ENCODE measurements at regions not wholly inside any gene's neighbourhood (a gene's known extent, or its start where the extent isn't known, plus 50 kb on each side); places are given as distances from the start of the nearest gene placed in this dataset.

DNA sequence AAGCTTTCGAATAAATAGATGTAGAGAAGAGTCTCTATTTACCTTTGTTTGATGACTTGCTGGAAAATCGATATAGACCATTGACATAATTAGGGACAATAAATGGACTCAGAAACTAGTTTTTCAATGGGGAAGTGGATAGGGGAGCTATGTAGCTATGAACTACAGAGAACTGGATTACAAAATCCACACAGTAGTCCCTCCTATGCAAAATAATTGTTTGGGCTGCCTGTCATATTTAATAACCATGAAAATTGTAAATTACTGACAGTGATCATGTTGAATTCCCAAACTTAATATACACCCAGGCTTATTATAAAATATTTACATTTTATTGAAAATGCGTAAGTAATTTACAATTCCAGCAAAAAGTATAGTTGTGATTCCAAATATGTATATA, 333.1 kb upstream of the FAM241A start:
- no peak for DNase-seq

DNA sequence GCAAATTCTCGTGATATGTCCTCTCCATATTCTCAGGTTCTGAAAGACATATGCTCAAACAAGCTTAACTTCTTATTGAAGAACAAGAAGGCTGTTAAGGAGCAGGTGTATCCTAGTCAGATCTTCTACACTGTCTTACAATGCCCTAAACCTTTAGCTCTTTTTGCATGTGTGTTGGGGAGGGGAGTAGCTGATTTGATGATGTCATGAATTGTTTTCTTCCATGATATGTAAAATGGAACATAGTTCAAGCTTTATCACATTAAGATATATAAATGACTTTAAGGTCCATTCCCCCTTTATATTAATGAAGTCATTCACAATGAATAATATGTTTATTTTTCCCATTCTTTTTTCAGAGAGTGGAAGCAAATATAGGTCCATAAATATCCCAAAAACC, 332.5 kb upstream of the FAM241A start:
- no peak for DNase-seq

GRCh38 chr4:111813555-111814140, 331.6 kb upstream of the FAM241A start:
- DNase-seq: no peak

GRCh38 chr4:111814961-111815360, 330.3 kb upstream of the FAM241A start:
- DNase-seq: no peak

DNA sequence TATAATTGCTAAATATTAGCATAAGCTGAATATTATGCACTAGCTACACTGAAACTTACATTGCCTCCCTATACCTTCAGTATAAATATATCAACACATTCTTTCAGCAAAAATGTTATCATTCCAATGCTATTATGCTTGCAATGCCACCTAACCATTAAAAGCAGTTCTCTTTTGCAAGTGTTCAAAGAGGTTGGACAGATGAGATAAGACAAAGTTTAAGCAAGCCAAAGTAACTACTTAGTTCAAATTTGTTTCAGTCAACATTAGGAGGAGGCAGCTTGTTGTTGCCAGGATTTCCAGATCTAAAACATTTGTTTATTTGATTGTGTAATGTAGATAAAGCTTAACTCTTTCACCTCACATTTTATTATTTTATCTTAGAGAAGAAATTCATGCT, 323.9 kb upstream of the FAM241A start:
- DNase-seq: no peak

DNA sequence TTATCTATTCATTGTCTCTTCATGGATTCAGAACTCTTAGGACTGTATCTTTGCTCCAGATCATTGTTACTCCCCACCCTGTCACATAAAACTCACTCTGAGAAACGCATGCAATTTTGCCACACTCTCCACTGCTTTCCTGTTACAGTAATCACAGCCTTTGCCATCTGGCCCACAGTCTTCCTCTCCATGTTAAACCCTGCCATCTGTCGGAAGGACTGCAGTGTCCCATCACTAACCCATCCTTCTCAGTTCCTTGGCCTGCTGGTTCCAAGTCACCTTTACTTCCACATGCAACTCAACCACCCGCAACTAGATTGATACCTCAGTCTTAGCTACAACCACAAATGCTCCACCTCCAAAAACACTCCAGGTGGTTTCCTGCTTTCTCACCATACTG, 308.7 kb upstream of the FAM241A start:
- DNase-seq: no peak

GRCh38 chr4:111837761-111838160, 307.5 kb upstream of the FAM241A start:
- no peak for DNase-seq

- no peak for DNase-seq
Observed at GRCh38 chr4:111838406-111838930, 306.8 kb upstream of the FAM241A start.

GRCh38 chr4:111839141-111839540, 306.1 kb upstream of the FAM241A start:
- DNase-seq: no peak

DNA sequence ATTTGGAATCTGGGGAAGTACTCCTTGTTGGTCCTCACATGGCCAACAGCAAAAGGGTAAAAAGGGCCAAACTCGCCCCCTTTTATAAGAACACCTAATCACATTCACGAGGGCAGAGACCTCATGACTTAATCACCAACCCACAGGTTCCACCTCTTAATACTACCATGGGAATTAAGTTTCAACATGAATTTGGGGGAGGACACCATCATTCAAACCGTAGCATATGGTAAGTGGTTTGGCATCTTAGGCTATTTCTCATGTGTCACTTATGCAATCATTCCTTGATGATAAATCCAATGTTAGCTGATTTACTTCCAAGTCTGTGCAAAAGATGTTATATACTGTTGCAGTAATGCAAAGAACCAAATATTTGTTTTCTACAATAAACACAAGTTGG, 302.9 kb upstream of the FAM241A start:
- DNase-seq: no peak

- no peak for DNase-seq
Observed at GRCh38 chr4:111847296-111848008, 297.8 kb upstream of the FAM241A start.

DNA sequence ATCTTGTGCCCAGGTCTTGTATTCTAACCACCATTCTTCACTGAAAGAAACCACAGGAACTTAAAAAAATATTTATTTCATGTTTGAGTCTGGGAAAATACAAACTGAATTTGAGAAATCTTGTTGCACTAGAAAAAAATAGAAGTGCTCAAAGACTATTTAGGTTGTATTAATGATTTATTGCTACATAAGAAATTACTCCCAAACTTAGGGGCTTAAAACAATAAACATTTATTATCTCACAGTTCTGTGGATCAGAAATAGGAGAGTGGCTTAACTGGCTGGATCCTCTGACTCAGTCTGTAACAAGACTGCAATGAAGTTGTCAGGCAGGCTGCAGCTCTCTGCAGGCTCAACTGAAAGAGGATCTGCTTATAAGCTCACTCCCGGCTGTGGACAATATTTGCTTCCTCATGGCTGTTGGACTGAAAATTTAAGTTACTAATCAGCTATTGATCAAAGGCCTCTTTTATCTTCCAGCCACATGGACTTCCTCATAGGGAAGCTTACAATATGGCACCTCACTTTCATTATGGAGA, 295.4 kb upstream of the FAM241A start:
- DNase-seq: no peak

GRCh38 chr4:111854494-111855087, 290.7 kb upstream of the FAM241A start:
- DNase-seq: no peak

DNA sequence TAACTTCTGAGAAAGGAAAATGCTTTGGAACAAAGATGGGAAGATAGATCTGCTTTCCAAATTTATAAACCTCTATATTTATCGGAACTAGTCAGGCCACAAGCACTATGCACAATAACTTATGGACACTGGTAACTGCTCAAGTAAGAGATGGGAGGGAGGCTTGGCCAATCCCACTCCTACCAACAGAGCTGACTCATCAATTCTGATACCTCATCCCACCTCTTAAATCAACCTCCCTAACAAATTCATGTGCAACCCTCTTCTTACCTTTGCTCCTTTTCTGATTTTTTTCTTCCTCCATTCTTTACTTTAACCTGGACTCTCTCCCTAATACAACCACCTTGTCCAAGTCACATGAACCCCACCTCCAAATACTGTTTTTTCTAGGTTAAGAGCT, 289.9 kb upstream of the FAM241A start:
- DNase-seq: no peak

DNA sequence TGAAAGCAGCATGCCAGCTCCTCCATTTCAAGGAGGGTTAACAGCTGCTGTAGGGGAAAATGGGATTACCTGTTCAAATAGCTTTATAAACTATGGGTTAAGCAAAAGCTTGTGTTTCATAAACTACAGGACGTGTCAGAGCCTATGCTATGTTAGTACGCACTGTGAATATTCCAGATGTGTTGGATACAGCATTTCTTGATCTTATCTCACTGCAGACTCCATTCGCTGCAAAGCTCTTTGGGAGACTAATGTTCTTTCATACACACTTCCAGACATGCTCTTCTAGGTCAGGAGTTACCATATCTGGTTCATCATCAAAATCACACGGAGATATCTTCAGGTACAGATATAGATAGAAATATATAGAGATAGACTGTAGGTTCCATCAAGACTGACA, 281.2 kb upstream of the FAM241A start:
- DNase-seq: no peak

DNA sequence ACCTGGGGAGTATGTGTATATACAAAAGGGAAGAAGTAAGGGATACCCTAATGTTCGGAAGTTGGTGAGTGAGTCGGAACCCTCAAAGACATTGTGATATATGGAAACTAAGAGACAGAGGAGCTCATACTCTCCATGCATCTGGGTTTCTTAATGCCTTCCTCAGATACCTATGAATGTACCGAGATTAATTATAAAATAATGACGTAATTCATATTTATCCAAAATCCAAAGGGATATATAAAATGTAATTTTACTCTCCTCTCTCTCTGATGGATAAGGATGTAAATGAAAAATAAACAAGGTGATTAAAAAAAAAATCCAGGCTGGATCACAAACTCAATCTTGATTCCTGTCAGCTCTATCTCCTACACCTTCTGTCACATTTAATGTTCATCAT, 275.9 kb upstream of the FAM241A start:
- DNase-seq: no peak

- no peak for DNase-seq
Observed at GRCh38 chr4:111871802-111872201, 273.5 kb upstream of the FAM241A start.

DNA sequence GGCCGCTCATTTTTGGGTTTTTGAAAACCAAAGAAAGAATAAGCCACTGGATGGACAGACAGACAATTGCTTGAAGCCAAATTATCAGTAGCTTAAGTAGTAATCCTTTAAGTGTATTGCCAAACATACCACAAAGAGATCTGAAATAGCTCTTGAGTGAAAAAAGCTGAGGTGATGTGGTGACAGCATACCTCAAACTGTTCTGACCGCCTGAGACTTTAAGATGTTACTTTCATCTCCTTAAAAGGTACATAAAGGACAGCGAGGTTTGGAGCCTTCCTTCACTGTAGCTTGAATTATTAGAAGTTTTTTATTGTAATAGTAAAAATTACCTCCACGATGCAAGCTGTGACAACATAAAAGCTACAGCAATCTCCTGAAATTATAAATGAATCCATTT, 271.5 kb upstream of the FAM241A start:
- DNase-seq: no peak

- no peak for DNase-seq
Observed at GRCh38 chr4:111879539-111879938, 265.7 kb upstream of the FAM241A start.

- DNase-seq: no peak
Observed at GRCh38 chr4:111880116-111880515, 265.1 kb upstream of the FAM241A start.

DNA sequence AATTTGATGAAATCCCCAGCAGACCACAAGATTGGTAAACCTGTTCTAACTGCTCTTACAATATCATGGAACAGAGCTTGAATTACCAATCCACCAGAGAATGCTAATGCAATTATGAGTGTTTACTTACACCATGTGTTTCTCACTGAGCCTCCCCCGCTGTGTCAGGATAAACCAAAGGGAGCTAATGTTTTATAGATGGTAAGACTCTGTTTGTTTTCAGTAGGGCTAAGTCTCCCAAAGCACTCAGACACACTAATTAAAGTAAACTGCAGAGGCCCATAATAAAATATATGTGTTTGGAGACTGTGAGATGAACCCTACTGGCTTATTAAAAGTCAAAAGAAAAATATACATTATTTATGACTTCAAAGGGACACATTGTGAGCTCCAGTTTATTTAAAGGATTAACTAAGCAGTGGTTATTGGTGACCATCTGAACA, 261.7 kb upstream of the FAM241A start:
- no peak for DNase-seq

DNA sequence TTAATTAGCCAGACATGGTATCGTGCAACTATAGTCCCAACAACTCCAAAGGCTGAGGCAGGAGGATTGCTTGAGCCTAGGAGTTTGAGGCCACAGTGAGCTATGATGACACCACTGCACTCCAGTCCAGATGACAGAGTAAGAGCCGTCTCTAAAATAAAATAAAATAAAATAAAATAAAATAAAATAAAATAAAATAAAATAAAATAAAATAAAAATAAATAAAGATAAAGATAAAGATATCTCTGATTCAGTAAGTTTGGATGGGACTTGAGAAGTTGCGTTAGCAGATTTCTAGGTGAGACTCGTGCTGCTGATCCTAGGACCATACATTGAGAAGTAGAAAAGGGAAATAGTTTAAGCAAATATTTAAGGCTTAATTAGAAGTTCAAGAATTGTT, 254.8 kb upstream of the FAM241A start:
- DNase-seq: no peak

DNA sequence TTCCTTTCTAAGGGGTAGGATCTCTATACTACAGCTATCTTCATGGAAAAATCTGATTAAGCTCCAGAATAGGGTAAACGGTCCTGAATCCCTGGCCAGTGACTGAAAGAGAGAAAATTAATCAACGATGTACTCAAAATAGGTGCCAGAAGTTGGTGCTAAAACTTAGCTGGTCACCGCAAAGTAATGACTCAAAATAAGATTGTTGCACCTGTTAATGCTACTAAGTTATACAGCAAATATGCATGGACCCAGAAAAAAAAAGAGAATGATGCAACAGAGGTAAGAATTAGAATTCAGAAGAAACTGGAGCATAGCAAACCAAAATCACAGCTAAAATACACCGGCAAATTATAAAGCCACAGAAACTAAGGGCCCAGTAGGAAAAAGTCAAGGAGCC, 239.7 kb upstream of the FAM241A start:
- no peak for DNase-seq

- no peak for DNase-seq
Observed at GRCh38 chr4:111919639-111920038, 225.6 kb upstream of the FAM241A start.
